Ramos (cell line): ENCODE measurements at regions not wholly inside any gene's neighbourhood (a gene's known extent, or its start where the extent isn't known, plus 50 kb on each side); places are given as distances from the start of the nearest gene placed in this dataset.

Experiments
- in situ Hi-C: fragments of 300-500 bp; cut with MboI; formaldehyde crosslinking; loops from one replicate; pipeline ENCODE4 v1.14.3; 2022; ENCODE audit warnings: low sequenced_read_pairs; ENCODE audit not compliant: unreplicated experiment

DNA sequence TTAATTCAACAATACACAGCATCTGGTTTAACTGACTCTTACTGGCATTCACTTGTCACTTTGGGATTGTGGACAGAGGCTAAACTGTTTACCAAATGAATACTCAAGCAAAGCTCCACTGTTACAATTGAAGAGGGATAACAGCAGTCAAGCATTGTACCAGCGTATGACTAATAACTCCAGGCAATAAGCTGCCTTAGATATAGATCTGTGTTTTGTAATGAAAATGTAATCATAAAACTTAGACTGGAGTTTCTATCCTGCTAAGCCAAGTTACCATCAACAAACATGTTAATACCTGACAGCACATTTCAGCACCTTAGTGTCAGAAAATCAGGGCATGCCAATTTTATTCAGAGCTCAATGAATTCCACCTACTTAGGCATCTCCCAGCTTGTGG is 889.5 kb downstream of the EPHA4 start:
- in situ Hi-C loops = loop anchor here (10.0 kb wide), 1 partner anchor 882 kb away; no protein-coding TSS in a partner anchor

DNA sequence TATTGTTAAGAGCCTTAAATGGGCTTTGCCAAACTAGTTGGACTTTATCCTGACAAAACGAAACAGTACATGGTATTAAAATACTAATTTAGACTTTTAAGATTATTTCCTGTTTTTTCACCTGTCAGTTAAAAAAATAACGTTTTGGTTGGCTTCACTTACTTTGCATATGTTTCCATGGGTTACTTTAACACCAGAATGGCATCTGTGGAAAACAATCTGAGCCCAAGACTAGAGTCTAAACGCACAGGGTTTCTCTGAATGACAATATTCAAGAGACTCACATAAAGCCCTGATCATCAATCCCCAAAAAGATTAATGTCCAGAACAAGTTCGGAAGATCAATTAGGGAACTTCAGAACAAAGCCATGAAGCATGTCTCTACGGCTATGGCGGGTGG is 888.0 kb downstream of the EPHA4 start:
- in situ Hi-C loops = loop anchor here (10.0 kb wide), 1 partner anchor 881 kb away; no protein-coding TSS in a partner anchor

DNA sequence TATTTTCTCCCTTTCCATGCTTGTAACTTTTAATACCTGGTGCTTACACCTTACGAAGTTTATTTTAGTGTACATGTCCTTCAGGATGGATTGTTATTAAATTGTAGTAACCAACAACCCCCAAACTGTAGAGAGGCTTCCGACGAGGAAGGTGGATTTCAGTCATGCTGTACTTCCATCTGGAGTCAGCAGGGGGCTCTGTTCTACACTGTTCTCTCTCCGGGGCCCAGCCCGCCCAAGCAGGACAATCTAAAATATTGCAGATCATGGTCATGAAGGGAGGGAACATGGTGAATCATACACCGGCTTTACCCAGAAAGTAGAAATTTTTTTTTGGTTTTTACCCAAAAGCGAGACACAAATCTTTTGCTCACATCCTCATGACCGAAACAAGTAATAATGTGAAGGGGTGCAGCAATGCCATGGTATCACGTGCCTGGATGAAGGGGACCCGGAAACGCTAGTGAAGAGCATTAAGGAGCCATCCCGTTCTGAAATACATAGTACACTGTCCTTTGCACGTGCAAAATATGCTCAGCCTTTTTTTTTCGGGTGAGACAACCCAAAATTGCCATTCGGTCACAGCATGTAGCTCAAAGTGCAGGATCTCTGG is 884.8 kb downstream of the EPHA4 start:
- in situ Hi-C loops = loop anchor here (10.0 kb wide), 1 partner anchor 877 kb away; no protein-coding TSS in a partner anchor

DNA sequence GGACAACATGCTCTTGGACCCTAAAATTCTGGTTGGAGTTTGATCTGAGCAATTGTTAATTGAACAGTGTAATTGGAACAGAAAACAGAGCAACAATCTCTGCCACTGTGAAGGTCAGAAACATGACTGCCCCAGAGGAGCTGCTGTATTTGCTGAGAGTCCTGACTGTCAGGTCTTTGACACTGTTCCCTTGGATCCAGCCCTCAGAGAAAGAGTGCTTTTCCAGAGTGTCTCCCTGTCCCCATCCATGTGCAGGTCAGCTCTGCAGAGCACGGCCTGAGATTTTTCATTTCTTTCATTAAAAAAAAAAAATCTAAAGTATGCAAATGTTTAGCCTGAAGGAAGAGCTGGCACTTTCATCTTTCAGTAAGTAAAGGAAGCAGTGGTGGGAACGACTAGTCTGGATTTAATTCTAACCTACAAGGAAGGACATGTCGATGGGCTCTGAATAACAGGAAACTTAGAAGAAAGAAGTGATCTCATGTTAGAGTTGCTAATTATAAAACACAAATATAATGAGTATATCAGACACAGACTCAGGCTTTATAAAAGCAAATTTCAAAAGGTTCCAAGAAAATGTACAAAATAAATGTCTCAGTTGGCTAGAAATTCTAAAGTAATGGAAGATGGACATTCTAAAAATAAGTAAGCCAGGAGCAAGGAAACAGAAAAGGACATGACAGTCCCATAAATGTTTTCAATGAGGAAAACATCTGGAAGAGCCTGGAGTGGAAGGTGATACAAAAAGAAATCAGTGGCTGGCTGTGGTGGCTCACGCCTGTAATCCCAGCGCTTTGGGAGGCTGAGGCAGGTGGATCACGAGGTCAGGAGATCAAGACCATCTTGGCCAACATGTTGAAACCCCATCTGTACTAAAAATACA is 876.5 kb downstream of the EPHA4 start:
- in situ Hi-C loops = no loop called here

DNA sequence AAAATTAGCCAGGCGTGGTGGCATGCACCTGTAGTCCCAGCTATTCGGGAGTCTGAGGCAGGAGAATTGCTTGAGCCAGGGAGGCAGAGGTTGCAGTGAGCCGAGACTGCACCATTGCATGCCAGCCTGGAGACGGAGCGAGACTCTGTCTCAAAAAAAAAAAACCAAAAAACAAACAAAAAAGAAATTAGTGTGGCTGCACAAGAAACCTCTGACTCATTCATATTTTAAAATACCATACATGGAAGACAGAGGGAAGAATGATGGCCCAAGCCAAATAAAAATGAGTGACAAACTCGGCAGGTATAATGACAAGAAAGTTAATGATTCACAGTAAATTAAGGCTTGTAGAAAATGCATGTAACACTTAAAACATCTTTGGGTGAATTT is 875.8 kb downstream of the EPHA4 start:
- in situ Hi-C loops = no loop called here

DNA sequence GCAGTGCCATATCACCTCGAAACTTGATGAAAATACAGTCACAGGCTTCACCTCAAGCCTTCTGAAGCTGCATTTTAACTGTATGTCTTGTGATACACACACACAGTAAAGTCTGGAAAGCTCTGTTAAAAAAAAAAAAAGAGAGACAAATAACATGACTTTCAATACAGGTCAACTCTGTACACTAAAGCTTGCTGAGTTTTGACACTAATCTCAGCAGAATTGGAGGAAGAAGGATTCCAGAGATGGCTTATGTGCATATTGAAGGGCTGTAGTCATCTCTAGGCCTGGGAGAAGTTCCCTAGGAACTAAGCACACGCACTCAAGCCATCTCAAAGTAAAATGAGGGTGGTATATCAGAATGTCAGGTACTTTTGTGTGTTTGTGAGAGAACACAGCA is 875.1 kb downstream of the EPHA4 start:
- in situ Hi-C loops = no loop called here

DNA sequence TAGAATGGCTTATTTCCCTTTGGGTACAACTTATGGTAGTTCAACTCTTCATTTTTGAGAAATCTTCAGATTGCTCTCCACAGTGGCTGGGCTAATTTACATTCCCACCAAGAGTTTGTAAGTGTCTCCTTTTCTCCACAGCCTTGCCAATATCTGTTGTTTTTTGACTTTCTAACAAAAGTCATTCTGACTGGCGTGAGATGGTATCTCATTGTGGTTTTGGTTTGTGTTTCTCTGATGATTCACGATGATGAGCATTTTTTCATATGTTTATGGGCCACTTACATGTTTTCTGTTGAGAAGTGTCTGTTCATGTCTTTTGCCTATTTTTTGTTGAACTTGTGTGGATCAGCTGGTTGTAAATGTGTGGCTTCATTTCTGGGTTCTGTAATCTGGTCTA is 871.0 kb downstream of the EPHA4 start:
- in situ Hi-C loops = no loop called here

DNA sequence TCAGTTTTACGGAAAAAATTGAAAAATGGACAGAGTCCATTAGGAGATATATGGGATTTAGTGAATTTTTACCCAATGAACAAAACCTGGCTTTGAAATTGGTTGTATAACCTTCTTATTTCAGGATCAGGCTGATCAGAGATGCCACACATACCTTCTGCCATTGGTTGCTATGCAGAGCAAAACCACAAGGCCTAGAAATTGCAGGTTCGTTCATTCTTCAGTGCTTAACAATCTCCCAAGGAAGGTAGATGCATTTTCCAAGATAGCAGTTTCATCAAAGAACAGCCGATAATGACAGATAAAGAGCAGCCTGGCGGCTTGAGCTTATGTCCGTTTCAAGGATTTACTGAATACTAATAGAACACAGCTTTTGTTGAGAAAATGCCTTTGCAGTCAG is 868.8 kb downstream of the EPHA4 start:
- in situ Hi-C loops = no loop called here

DNA sequence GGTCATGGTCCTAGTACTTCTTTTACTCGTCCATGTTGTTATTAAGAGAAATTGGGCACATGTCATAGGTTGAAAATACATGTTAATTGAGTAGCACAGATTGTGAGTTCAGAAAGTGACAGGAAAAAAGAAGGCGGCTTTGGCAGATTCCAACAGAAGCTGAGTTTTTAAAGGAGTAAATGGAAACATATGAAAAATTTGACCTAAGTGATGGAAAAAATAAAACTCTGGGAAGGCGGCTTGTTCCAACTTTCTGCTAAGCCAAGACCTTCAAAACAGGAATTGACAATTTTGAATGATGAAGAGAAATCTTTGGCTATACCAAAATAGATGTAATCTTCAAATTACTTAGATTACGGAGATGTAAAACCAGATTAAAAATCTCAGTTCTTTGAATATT is 868.0 kb downstream of the EPHA4 start:
- in situ Hi-C loops = no loop called here

DNA sequence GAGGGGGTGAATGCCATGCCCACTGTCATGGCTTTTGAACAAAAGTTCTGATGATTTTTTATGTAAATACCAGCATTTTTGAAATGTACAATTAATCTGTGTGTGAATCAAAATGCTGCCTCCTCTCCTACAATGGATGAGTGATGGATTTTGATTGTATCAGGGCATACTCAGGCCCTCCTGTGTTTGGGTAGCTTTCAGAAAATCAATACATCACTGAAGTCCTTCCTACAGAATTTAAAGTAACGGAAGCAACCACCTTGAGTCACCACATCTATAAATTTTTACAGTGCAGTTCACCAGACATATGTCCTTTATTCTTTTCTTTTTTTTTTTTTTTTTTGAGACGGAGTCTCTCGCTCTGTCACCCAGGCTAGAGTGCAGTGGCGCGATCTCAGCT is 867.3 kb downstream of the EPHA4 start:
- in situ Hi-C loops = no loop called here

DNA sequence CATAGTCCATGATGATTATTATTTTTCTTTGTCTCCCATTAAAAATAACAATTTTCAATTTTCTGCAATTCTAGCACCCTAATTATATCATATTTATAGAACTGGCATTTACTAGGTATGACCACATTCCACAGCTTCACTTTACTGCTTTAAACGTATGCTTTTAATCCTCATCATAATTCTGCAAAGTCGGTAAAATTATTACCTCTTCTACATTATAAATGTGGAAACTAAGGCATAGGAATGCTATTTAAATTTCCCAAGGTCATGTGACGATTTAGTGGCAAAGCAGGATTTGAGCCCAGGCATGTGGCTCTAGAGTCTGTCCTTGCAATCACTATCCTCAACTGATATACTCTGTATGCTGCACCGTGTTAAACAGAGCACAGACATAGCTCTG is 866.4 kb downstream of the EPHA4 start:
- in situ Hi-C loops = no loop called here

DNA sequence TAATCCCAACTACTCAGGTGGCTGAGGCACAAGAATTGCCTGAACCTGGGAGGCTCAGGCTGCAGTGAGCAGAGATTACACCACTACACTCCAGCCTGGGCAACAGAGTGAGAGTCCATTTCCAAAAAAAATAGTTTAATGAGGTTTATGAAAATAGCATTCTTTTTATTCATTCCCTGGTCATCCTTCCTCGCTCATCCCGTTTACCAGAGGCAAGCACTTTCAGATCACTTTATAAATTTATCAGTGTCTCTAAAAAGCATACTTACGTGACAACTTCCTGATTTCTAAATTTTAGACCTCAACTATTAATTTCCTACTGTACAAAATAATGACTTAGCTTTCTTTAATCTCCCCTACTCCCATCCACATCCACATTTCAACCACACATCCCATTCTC is 864.8 kb downstream of the EPHA4 start:
- in situ Hi-C loops = no loop called here

DNA sequence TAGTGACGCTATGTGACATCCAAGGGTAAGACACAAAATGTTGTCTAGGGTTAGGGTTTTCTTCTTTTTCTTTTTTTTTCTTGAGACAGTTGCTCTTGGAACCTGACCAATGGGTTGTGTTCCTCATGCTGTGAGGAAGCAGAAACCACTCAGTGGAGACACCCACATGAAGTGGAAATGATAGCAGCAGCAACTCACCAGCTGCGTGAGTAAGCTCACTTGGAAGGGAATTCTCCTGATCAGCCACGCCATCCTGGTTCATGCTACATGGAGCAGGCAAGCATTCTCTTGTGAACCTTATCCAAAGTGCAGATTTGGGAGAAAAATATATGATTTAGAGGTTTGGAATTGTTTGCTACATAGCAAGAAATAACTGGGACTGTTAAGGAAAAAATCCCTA is 863.7 kb downstream of the EPHA4 start:
- in situ Hi-C loops = no loop called here

DNA sequence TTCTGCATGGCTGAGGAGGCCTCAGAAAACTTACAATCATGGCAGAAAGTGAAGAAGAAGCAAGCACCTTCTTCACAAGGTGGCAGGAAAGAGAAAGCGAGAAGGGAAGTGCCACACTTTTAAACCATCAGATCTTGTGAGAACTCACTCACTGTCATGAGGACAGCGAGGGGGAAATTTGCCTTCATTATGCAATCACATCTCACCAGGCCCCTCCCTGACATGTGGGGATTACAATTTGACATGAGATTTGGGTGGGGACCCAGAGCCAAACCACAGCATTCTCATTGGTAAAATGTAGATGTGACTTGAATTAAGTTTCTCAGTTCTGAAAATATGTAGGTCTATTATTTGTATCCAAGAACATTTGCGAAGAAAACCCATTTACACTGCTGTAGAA is 854.8 kb downstream of the EPHA4 start:
- in situ Hi-C loops = no loop called here

DNA sequence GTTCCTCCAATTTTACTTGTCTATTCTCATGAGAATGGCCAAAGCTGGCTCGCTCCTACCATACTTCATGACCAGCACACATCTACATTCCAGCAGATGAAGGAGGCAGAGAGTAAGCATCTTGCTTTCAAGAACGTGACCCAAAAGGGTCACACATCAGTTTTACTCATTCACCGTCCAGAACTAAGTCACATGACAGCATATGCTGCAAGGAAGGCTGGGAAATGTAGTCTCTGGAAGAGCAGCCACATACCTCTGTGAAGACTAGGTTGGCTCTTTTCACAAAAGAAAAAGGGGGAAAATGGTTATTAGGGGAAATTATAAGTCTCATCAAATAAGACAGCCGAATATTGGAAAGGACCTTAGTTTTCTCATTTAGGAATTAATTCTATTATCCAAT is 835.3 kb downstream of the EPHA4 start:
- in situ Hi-C loops = no loop called here

DNA sequence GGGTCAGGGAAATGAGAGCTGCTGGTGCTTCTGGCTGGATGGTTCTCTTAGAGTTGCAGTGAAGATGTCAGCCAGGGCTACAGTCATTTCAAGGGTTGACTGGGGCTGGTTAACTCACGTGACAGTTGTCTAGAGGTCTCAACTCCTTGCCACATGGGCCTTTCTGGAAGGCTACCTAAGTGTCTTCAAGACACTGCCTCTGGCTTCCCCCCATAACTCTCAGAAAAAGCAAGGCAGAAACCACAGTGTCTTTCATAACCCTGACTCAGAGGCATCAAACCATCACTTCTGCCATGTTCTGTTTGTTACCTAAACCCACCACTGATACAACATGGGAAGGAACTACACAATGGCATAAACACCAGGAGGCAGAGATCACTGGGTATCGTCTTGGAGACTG is 828.9 kb downstream of the EPHA4 start:
- in situ Hi-C loops = no loop called here

DNA sequence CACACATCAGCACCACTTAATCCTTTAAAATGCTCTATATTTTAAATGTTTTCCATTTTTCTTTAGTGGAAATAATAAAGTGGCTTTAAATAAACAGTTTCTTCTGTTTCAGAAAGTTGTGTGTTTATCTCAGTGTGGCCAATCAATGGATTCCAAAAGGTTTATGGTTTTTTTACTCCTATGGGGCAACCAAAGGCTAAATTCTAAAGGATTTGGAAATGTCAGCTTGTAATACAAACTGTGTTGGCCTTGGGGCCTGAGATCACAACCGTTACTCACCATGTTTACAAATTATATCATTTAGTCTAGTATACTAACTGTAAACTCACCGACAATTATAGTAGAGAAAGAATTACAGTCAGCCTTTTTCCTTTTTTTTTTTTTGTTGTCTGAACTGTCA is 827.2 kb downstream of the EPHA4 start:
- in situ Hi-C loops = no loop called here

DNA sequence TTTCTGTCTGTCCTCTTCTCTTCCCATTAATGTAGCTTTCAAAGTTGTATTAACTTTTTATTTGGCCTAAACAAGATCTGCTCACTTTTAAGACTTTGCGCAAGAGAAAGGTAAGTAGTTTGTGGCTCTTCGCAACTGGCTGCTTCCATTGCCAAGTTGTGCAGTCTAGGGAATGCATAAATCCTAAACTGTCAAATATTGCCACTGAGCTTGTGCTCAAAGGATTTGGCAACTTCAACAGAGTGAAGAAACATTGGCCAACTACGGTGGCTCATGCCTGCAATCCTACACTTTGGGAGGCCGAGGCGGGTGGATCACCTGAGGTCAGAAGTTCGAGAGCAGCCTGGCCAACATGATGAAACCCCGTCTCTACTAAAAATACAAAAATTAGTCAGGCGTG is 826.4 kb downstream of the EPHA4 start:
- in situ Hi-C loops = no loop called here

DNA sequence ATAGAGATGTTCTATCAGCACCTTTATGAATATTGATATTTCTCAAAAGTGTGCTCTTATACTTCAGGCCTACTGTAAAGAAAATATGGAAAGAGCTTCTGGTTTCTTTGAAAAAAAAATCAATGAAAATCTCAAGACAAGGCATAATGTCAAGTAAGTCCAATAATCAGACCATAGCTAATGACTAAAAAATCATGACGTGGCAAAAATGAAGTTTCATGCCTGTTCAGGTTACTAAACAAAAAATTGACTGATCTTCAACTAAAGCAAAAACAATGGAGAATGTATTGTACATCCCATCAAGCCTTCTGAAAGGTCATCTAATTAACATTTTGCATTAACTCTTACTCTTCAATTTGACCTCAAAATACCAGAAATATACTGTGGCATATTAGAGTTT is 824.4 kb downstream of the EPHA4 start:
- in situ Hi-C loops = no loop called here

DNA sequence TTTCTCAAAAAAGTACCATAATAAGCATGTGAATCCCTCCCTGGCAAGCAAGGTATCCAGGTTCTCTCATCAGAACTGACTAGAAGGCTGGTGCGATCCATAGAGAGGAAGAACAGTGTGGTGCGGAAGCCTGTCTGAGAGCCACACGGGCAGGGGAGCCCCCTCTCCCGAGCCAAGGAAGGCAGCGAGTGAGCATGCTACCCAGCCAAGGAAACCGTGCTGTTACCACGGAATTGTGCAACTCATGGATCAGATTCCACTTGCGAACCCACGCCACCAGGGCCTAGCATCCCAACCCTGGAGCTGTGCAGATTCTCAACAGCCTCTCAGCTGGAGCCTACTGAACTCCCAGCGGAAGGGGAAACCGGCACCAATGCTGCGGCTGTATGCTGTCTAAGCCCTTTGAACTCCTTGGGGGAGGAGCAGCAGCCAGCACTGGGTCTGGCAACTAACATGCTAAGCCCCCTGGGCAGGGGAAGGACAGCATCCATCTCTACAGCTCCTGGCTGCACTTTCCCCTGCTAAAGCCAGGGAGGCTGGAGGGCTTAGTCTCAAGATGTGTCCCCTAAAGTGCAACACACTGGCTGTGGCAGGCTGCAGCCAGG is 823.1 kb downstream of the EPHA4 start:
- in situ Hi-C loops = no loop called here

DNA sequence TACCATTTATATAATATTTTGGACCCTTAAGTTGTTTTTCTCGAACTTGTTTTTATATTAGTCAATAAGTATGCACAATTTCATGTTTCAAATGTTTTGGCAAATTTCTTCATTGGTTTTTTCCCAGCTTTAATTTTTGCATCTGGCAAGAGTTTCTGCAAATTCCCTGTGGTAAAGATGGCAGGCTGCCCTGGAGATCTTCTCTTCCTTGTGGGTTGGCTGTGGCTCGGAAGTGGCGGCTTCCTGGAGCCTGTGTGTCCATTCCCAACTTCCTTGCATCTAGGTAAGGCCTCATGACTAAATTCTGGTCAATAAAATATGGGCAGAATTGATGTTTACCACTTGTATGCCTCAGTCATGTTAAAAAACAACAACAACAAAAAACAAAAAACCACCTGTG is 818.6 kb downstream of the EPHA4 start:
- in situ Hi-C loops = no loop called here
